HepG2 (cell line): ENCODE measurements at regions not wholly inside any gene's neighbourhood (a gene's known extent, or its start where the extent isn't known, plus 50 kb on each side); places are given as distances from the start of the nearest gene placed in this dataset.

Experiments
- ATAC-seq: fragments of 200-7000 bp; cut with Tn5 transposase; 3 replicates; pipeline ENCODE4 v1.9.1; 2020; ENCODE audit warnings: mild to moderate bottlenecking, moderate library complexity
- BruUV-seq: library from RNA; stranded (reverse); fragments of 400-500 nt; replicated peaks from 2 replicates; lab custom pipeline; 2021; lab: Mats Ljungman, UMichigan
- CTCF ChIA-PET: fragments of 300-600 bp; formaldehyde crosslinking; extraction: SDS; loops from one replicate; lab custom pipeline; 2021; ENCODE audit warnings: low total read pairs, inconsistent platforms, low intra/inter-chr PET ratio; lab: Yijun Ruan, JAX
- POLR2A ChIA-PET: fragments of 350-600 bp; sonication (Branson Sonifier 250); formaldehyde crosslinking; loops from one replicate; lab custom pipeline; 2020; ENCODE audit warnings: antibody characterized with exemption, inconsistent platforms; lab: Yijun Ruan, JAX
- DNase-seq: peaks from one replicate; pipeline ENCODE4 v3.0.0-alpha.2; 2015; ENCODE audit warnings: low spot score
- FAIRE-seq: peaks from 3 replicates; lab custom pipeline; 2011; peaks lifted over from hg19 to GRCh38; lab: Jason Lieb, UNC
- H2AFZ ChIP-seq: one replicate; pipeline ENCODE4 v1.6.1; 2011; ENCODE audit warnings: low read length, inconsistent platforms
- H3K27ac ChIP-seq: fragments of 300-600 bp; 3 replicates; pipeline ENCODE4 v1.8.0; 2011; ENCODE audit warnings: mixed run types, mild to moderate bottlenecking, mixed read lengths, low read length, inconsistent platforms; ENCODE audit not compliant: insufficient read depth; ENCODE audit errors: extremely low read length
- H3K27me3 ChIP-seq, 2 experiments: fragments of 200-600 bp in 1 of 2; 2 replicates in 1 of 2; 3 replicates in 1 of 2; pipeline versions ENCODE4 v1.6.0 to v1.8.0; 2011; ENCODE audit warnings: low read length in 2 of 2, mild to moderate bottlenecking in 2 of 2, moderate library complexity in 2 of 2, inconsistent platforms in 1 of 2; ENCODE audit not compliant: insufficient read depth in 2 of 2, control insufficient read depth in 1 of 2
- H3K36me3 ChIP-seq, 2 experiments: fragments of 200-600 bp in 1 of 2; replicated peaks in 1 of 2; 2 replicates in 1 of 2; 3 replicates in 1 of 2; pipeline versions ENCODE4 v1.5.1 to v1.8.0; 2011; ENCODE audit warnings: low read length in 2 of 2, inconsistent platforms in 1 of 2; ENCODE audit not compliant: insufficient read depth in 2 of 2, control insufficient read depth in 1 of 2
- H3K4me1 ChIP-seq: 2 replicates; pipeline ENCODE4 v1.5.1; 2012; ENCODE audit warnings: low read length, inconsistent platforms; ENCODE audit not compliant: insufficient read depth
- H3K4me2 ChIP-seq: 2 replicates; pipeline ENCODE4 v1.6.0; 2011; ENCODE audit warnings: low read depth, low read length, inconsistent platforms
- H3K4me3 ChIP-seq, 3 experiments: fragments of 200-600 bp in 1 of 3; sonication (generic), shearing (Covaris generic) in 1 of 3; replicated peaks in 1 of 3; 2 replicates each; pipeline ENCODE4 v1.5.1; 2011 to 2016; ENCODE audit warnings: low read length in 3 of 3, inconsistent platforms in 2 of 3, low read depth in 2 of 3, mild to moderate bottlenecking in 2 of 3, control low read depth in 1 of 3, mixed read lengths in 1 of 3; ENCODE audit not compliant: insufficient read depth in 1 of 3
- H3K79me2 ChIP-seq: one replicate; pipeline ENCODE4 v1.6.1; 2011; ENCODE audit warnings: low read length, inconsistent platforms; ENCODE audit not compliant: insufficient read depth
- H3K9ac ChIP-seq: 2 replicates; pipeline ENCODE4 v1.6.0; 2011; ENCODE audit warnings: mild to moderate bottlenecking, low read depth, low read length, inconsistent platforms; ENCODE audit not compliant: insufficient read depth
- H3K9me3 ChIP-seq: 2 replicates; pipeline ENCODE4 v1.5.1; 2012; ENCODE audit warnings: mild to moderate bottlenecking, low read length
- H4K20me1 ChIP-seq: 2 replicates; pipeline ENCODE4 v1.6.0; 2011; ENCODE audit warnings: inconsistent platforms, mild to moderate bottlenecking, low read length, moderate library complexity; ENCODE audit not compliant: insufficient read depth
- ATF4 ChIP-seq, 2 experiments: fragments of 450-650 bp in 1 of 2; sonication (generic) in 1 of 2; formaldehyde crosslinking; IDR thresholded peaks; 2 replicates each; pipeline versions ENCODE4 v1.5.0 to v1.8.0; 2020 to 2022; ENCODE audit warnings: mild to moderate bottlenecking in 1 of 2, missing genetic modification reagents in 1 of 2
- CBFB ChIP-seq: sonication (generic); formaldehyde crosslinking; IDR thresholded peaks from 2 replicates; pipeline ENCODE4 v1.4.0; 2020; ENCODE audit warnings: missing genetic modification reagents
- FOXO4 ChIP-seq: sonication (generic); formaldehyde crosslinking; conservative IDR thresholded peaks from 2 replicates; pipeline ENCODE4 v1.8.1; 2023; ENCODE audit warnings: missing genetic modification reagents
- GRHL1 ChIP-seq: sonication (generic); formaldehyde crosslinking; conservative IDR thresholded peaks from 2 replicates; pipeline ENCODE4 v1.8.0; 2022; ENCODE audit warnings: missing genetic modification reagents
- IKZF1 ChIP-seq: fragments of 450-650 bp; IDR thresholded peaks from 2 replicates; pipeline ENCODE4 v1.7.1; 2016
- JUN ChIP-seq: sonication (generic); formaldehyde crosslinking; IDR thresholded peaks from 2 replicates; pipeline ENCODE4 v1.4.0; 2020; ENCODE audit warnings: mild to moderate bottlenecking, missing genetic modification reagents
- RFXANK ChIP-seq: IDR thresholded peaks from 2 replicates; pipeline ENCODE4 v1.6.1; 2016
- SAP130 ChIP-seq: IDR thresholded peaks from 2 replicates; pipeline ENCODE4 v1.6.1; 2016; ENCODE audit warnings: low read depth
- SIN3B ChIP-seq: fragments of 150-350 bp; IDR thresholded peaks from 2 replicates; pipeline ENCODE4 v1.6.1; 2014; ENCODE audit warnings: low read length
- ZBTB4 ChIP-seq: sonication (generic); formaldehyde crosslinking; IDR thresholded peaks from 2 replicates; pipeline ENCODE4 v1.4.0; 2020; ENCODE audit warnings: missing genetic modification reagents, mild to moderate bottlenecking, borderline replicate concordance
- ZHX1 ChIP-seq: sonication (generic); formaldehyde crosslinking; IDR thresholded peaks from 2 replicates; pipeline ENCODE4 v1.8.1; 2022; ENCODE audit warnings: low read depth, mild to moderate bottlenecking, missing genetic modification reagents
- ZIK1 ChIP-seq: sonication (generic); formaldehyde crosslinking; IDR thresholded peaks from 2 replicates; pipeline ENCODE4 v1.5.0; 2020; ENCODE audit warnings: mild to moderate bottlenecking, low read depth, missing genetic modification reagents, borderline replicate concordance
- ZNF17 ChIP-seq: sonication (generic); formaldehyde crosslinking; IDR thresholded peaks from 2 replicates; pipeline ENCODE4 v1.5.0; 2020; ENCODE audit warnings: mild to moderate bottlenecking, missing genetic modification reagents
- ZNF326 ChIP-seq: sonication (generic); formaldehyde crosslinking; IDR thresholded peaks from 2 replicates; pipeline ENCODE4 v1.4.0; 2020; ENCODE audit warnings: missing genetic modification reagents, borderline replicate concordance
- ZNF33B ChIP-seq: sonication (generic); formaldehyde crosslinking; IDR thresholded peaks from 2 replicates; pipeline ENCODE4 v1.5.1; 2020; ENCODE audit warnings: mild to moderate bottlenecking, missing genetic modification reagents
- ZNF775 ChIP-seq: sonication (generic); formaldehyde crosslinking; IDR thresholded peaks from 2 replicates; pipeline ENCODE4 v1.4.0; 2020; ENCODE audit warnings: missing genetic modification reagents, mild to moderate bottlenecking, moderate library complexity, borderline replicate concordance
- WGBS: methylation state at CpG from one replicate; pipeline ENCODE4 v1.1.6; 2017; ENCODE audit warnings: low lambda C conversion rate; 5-methylcytosine and 5-hydroxymethylcytosine counted together
- in situ Hi-C: cut with HindIII; loops from 2 replicates; pipeline ENCODE4 v1.10.0; 2017; ENCODE audit warnings: low pct_unique_long_range_greater_than_20kb; ENCODE audit not compliant: extremely low pct_ligation_motif_present
- intact Hi-C: fragments of 100-400 bp; cut with micrococcal nuclease; formaldehyde crosslinking; loops from one replicate; pipeline ENCODE4 v1.10.0; 2022; ENCODE audit not compliant: unreplicated experiment

GRCh38 chr2:111221701-111222100 is 101.0 kb downstream of the BCL2L11 start:
- DNase-seq (no peak), ATAC-seq (no peak), FAIRE-seq (no peak)
- Histone ChIP-seq H3K27me3 (no peaks in the 10 kb centered on the region), H3K4me2 (no peak overlapping the region), H4K20me1 (no peaks in the 10 kb centered on the region), H3K4me1 (no peaks in the 10 kb centered on the region), H2AFZ (no peak overlapping the region), H3K9me3 (peaks cover 4% of the 10 kb centered on the region; the same call in 1 of the 2 replicates), H3K36me3 (peaks cover 0 to 4% of the 10 kb centered on the region in 2 experiments; a peak in 3 of 5 replicates), H3K79me2 (no peaks in the 10 kb centered on the region), H3K9ac (no peak overlapping the region), H3K27ac (no peak overlapping the region), H3K4me3 (no peak overlapping the region)
- in situ Hi-C loops (no loop called here), intact Hi-C loops (no loop called here)
- 97% methylated on average over 3 of the region's 3 CpGs for WGBS
- ChIA-PET POLR2A (no interaction called here), CTCF (no interaction called here)
- TF ChIP-seq SIN3B (no peak), ZNF17 (CRISPR knock-in tag) (no peak), RFXANK (CRISPR knock-in tag) (no peak), JUN (no peak), ATF4 (CRISPR knock-in tag; IDR thresholded peaks at IDR 0.05) (no peak), ZIK1 (no peak), FOXO4 (CRISPR knock-in tag) (no peak), ZNF775 (CRISPR knock-in tag) (no peak), GRHL1 (no peak), ZNF33B (CRISPR knock-in tag) (no peak), ZHX1 (CRISPR knock-in tag) (no peak), SAP130 (CRISPR knock-in tag) (no peak), CBFB (CRISPR knock-in tag) (no peak), ZNF326 (CRISPR knock-in tag) (no peak), ZBTB4 (CRISPR knock-in tag) (no peak), IKZF1 (no peak)
- no TSS peak for BruUV-seq
